Thoracic aorta (tissue), 2 donors: ENCODE measurements at regions not wholly inside any gene's neighbourhood (a gene's known extent, or its start where the extent isn't known, plus 50 kb on each side); places are given as distances from the start of the nearest gene placed in this dataset.

Experiments used
- ATAC-seq: fragments of 150-250 bp; one replicate; pipeline ENCODE4 v1.8.0; 2017; ENCODE audit warnings: low read depth; ENCODE audit not compliant: insufficient number of reproducible peaks, low FRiP score
- DNase-seq: peaks from one replicate; pipeline ENCODE4 v3.0.0-alpha.2; 2020; ENCODE audit warnings: low spot score
- H3K27ac ChIP-seq, 2 donors: fragments of 200-600 bp; sonication (generic); 1 replicate in 1 of 2; 2 replicates in 1 of 2; pipeline ENCODE4 v1.5.1; 2016; ENCODE audit warnings: mild to moderate bottlenecking in 2 of 2, moderate library complexity in 2 of 2
- H3K27me3 ChIP-seq: fragments of 200-600 bp; sonication (generic); replicated peaks from 2 replicates; pipeline ENCODE4 v1.6.0; 2016; ENCODE audit warnings: mild to moderate bottlenecking; ENCODE audit not compliant: insufficient read depth
- H3K36me3 ChIP-seq: fragments of 200-600 bp; sonication (generic); one replicate; pipeline ENCODE4 v1.5.1; 2016
- H3K4me1 ChIP-seq, 2 donors: fragments of 200-600 bp; sonication (generic); 1 replicate in 1 of 2; 2 replicates in 1 of 2; pipeline versions ENCODE4 v1.5.1 to v1.6.0; 2016; ENCODE audit warnings: low read depth in 2 of 2, mild to moderate bottlenecking in 1 of 2; ENCODE audit not compliant: control insufficient read depth in 1 of 2
- H3K4me3 ChIP-seq: fragments of 200-600 bp; sonication (generic); 2 replicates; pipeline ENCODE4 v1.5.1; 2016; ENCODE audit warnings: mild to moderate bottlenecking
- H3K9me3 ChIP-seq: fragments of 200-600 bp; sonication (generic); 2 replicates; pipeline ENCODE4 v1.5.1; 2016
- TF ChIP-seq, protein P1 (sequence below): fragments of 200-600 bp; sonication (generic); IDR thresholded peaks from one replicate; pipeline ENCODE4 v1.5.1; 2019; ENCODE audit warnings: antibody characterized with exemption

DNA sequence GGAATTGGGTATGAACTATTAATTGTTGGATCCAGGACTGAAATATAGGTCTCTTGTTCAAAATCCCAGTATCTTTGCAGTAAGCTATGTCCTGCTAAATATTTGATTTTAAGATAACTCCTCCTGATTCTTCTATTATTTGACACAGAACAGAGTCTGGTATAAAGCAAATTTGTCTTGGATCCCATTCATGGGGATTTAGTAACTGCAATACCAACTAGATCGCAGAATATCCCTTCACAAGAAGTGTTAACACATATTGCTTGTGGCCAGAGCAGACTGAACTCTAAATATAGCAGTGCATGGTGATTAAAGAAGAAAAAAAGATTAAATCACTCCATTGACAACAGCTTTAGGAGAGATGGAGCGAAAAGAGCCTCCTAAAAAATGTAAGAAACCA, 68.2 kb upstream of the ARHGAP42 start:
- Histone ChIP-seq H3K36me3 (no peaks in the 10 kb centered on the region), H3K27ac (no peak overlapping the region), H3K27me3 (no peaks in the 10 kb centered on the region), H3K4me3 (no peak overlapping the region), H3K9me3 (peaks cover 14% of the 10 kb centered on the region), H3K4me1 (peaks cover 0 to 3% of the 10 kb centered on the region in 2 donors)
- TF ChIP-seq, protein P1, sequence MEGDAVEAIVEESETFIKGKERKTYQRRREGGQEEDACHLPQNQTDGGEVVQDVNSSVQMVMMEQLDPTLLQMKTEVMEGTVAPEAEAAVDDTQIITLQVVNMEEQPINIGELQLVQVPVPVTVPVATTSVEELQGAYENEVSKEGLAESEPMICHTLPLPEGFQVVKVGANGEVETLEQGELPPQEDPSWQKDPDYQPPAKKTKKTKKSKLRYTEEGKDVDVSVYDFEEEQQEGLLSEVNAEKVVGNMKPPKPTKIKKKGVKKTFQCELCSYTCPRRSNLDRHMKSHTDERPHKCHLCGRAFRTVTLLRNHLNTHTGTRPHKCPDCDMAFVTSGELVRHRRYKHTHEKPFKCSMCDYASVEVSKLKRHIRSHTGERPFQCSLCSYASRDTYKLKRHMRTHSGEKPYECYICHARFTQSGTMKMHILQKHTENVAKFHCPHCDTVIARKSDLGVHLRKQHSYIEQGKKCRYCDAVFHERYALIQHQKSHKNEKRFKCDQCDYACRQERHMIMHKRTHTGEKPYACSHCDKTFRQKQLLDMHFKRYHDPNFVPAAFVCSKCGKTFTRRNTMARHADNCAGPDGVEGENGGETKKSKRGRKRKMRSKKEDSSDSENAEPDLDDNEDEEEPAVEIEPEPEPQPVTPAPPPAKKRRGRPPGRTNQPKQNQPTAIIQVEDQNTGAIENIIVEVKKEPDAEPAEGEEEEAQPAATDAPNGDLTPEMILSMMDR, result no peak
- no peak for DNase-seq
- no peak for ATAC-seq

DNA sequence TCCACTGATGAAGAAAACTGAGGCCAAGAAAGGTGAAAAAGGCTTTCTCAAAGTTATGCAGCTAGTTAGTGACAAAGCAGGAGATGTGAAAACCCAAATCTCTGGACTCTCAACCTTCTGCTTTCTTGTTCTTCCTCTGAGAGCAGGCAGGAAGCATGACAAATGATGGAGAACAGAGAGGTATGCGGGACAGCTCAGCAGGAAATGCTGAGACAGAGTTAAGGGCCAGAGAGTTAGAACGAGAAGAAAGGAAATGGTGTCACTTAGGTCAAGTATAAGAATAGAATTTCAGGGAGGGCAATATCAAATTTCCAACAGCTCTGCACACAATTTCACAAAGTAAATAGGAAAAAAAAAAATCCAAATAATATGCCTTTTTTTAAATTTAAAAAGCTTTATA, 67.6 kb upstream of the ARHGAP42 start:
- Histone ChIP-seq H3K27ac (no peak overlapping the region), H3K4me3 (no peak overlapping the region), H3K36me3 (no peaks in the 10 kb centered on the region), H3K27me3 (no peaks in the 10 kb centered on the region), H3K9me3 (peaks cover 14% of the 10 kb centered on the region), H3K4me1 (peaks cover 0 to 3% of the 10 kb centered on the region in 2 donors)
- no peak for ATAC-seq
- TF ChIP-seq, protein P1, result no peak
- no peak for DNase-seq

DNA sequence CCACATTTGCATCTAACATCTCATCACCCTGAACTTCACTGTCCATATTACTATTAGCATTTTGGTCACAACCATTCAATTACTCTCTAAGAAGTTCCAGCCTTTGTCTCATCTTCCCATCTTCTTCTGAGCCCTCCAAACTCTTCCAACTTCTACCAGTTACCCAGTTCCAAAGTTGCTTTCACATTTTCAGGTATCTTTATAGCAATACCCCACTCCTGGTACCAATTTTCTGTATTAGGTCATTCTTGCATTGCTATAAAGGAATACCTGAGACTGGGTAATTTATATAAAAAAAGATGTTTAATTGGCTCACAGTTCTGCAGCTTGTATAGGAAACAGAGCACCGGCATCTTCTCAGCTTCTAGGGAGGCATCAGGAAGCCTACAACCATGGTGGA, 64.7 kb upstream of the ARHGAP42 start:
- TF ChIP-seq, protein P1, result no peak
- DNase-seq (no peak), ATAC-seq (no peak)
- Histone ChIP-seq H3K36me3 (no peaks in the 10 kb centered on the region), H3K27ac (no peak overlapping the region), H3K4me3 (no peak overlapping the region), H3K27me3 (no peaks in the 10 kb centered on the region), H3K9me3 (peaks cover 14% of the 10 kb centered on the region), H3K4me1 (peaks cover 0 to 3% of the 10 kb centered on the region in 2 donors)

DNA sequence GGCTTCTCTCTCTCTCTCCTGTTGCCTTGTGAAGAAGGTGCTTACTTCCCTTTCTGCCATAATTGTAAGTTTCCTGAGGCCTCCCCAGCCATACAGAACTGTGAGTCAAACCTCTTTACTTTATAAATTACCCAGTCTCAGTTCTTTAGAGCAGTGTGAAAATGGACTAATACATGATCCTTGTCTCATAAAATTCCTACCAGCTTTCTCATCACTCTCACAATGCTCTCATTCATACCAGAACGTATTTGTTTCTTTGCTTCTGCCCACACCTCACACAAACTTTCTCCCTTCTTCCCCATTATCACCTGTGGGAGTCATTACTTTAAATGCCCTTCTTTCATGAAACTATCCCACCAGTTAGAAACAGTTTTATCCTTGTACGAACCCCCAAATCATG, 62.7 kb upstream of the ARHGAP42 start:
- no peak for ATAC-seq
- Histone ChIP-seq H3K4me1 (peaks cover 0 to 1% of the 10 kb centered on the region in 2 donors), H3K27ac (no peak overlapping the region), H3K4me3 (no peak overlapping the region), H3K27me3 (no peaks in the 10 kb centered on the region), H3K36me3 (no peaks in the 10 kb centered on the region), H3K9me3 (peaks cover 14% of the 10 kb centered on the region)
- DNase-seq, result no peak
- TF ChIP-seq, protein P1, result no peak

DNA sequence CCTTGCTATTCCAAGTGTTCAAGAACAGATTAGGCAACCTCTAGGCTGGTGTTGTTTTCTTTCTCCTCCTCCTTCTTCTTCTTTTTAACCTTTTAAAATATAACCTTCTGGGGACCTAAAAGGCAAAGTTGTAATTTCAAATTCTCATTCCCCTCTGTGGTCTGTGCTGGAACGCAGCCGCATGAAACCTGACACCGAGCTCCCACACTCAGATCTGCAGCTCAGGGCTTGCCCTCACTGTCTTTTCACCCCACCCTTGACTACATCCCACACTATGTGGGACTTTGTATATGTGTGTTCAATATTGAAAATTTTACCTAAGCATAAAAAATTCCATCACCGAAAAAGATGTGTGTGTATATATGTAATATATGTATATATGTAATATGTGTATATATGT, 62.0 kb upstream of the ARHGAP42 start:
- TF ChIP-seq, protein P1, result no peak
- Histone ChIP-seq H3K27ac (no peak overlapping the region), H3K4me1 (no peaks in the 10 kb centered on the region), H3K27me3 (no peaks in the 10 kb centered on the region), H3K4me3 (no peak overlapping the region), H3K36me3 (no peaks in the 10 kb centered on the region), H3K9me3 (peaks cover 14% of the 10 kb centered on the region)
- DNase-seq (no peak), ATAC-seq (no peak)
